ENCODE measurements at regions not wholly inside any gene's neighbourhood (a gene's known extent, or its start where the extent isn't known, plus 50 kb on each side); places are given as distances from the start of the nearest gene placed in this dataset.

- TF ChIP-seq, protein P1, sequence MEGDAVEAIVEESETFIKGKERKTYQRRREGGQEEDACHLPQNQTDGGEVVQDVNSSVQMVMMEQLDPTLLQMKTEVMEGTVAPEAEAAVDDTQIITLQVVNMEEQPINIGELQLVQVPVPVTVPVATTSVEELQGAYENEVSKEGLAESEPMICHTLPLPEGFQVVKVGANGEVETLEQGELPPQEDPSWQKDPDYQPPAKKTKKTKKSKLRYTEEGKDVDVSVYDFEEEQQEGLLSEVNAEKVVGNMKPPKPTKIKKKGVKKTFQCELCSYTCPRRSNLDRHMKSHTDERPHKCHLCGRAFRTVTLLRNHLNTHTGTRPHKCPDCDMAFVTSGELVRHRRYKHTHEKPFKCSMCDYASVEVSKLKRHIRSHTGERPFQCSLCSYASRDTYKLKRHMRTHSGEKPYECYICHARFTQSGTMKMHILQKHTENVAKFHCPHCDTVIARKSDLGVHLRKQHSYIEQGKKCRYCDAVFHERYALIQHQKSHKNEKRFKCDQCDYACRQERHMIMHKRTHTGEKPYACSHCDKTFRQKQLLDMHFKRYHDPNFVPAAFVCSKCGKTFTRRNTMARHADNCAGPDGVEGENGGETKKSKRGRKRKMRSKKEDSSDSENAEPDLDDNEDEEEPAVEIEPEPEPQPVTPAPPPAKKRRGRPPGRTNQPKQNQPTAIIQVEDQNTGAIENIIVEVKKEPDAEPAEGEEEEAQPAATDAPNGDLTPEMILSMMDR (IDR thresholded peaks at IDR 0.05), result no peak
- TF ChIP-seq ZFX (IDR thresholded peaks at IDR 0.05; ENCODE audit: borderline replicate concordance), result no peak
These were observed 944.7 kb downstream of the SORCS3 start for GRCh38 chr10:105585753-105586152.

Data from 22Rv1 (cell line).